ENCODE measurements at regions not wholly inside any gene's neighbourhood (a gene's known extent, or its start where the extent isn't known, plus 50 kb on each side); places are given as distances from the start of the nearest gene placed in this dataset.

GRCh38 chr12:41835556-41835955, 309.1 kb downstream of the GXYLT1 start:
- TF ChIP-seq CTCF (IDR thresholded peaks at IDR 0.05; ENCODE audit: low read depth, low read length) (no peak), EZH2phosphoT487 (IDR thresholded peaks at IDR 0.05; ENCODE audit: low read depth) (no peak)
